HG03460 (cell line): ENCODE measurements at regions not wholly inside any gene's neighbourhood (a gene's known extent, or its start where the extent isn't known, plus 50 kb on each side); places are given as distances from the start of the nearest gene placed in this dataset.

Source experiments
- ATAC-seq: cut with Tn5 transposase; IDR thresholded peaks from one replicate; pipeline ENCODE4 v1.9.1; 2021; ENCODE audit not compliant: unreplicated experiment

DNA sequence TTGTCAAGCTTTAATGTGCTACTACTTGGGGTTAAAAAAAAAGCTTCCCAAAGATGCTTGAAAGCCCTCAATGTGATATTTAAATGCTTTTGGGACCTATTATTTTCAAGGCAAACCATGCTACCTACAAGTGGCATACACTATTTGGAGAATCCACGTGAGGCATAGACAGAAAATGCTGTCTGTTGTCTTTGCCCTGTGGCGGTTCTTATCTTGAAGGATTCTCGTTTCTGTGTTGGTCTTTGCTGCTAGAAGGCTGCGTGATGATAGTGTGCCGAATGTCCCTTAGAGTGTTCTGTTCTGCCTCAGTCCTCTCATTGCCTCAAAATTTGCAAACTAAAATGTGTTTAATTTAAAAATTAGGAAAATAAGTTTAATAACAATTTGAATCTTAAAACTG is 356.2 kb upstream of the RARB start:
- ATAC-seq: no peak

DNA sequence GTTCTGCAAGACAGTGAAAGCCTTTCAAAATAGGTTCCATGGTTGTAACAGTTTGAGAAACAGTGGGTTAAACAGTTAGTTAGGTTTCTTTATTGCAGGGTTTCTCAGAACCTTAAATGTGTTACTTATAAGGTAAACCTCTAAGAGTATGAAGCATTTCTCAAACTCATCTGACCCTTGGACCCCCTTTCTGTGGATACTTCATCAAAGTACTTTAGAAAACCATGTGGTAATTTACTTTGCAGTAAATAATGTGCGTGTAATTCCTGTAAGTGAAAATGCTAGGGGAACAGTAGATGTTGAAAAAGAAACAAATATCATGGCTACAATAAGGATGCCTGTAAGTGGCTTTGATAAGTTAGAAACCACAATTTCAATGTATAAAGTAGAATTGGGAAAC is 354.6 kb upstream of the RARB start:
- ATAC-seq: no peak

DNA sequence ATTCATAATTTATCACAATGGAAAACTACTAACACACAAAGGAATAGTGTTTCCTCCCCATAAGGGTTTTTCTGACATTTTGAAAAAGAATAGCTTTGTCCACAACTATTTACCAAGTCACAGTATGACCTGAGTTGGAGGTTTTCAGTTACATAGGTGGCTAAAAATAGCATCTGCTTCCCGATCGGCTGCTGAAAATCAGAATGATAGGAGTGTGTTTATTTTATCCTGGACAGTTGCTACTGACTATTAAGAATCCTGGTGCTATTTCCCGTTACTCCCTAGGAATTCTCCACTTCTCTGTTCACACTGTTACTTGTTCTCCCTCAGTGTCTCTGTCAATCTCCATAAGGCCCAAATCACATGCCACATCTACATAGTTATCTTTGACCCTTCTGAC is 353.9 kb upstream of the RARB start:
- ATAC-seq: no peak

DNA sequence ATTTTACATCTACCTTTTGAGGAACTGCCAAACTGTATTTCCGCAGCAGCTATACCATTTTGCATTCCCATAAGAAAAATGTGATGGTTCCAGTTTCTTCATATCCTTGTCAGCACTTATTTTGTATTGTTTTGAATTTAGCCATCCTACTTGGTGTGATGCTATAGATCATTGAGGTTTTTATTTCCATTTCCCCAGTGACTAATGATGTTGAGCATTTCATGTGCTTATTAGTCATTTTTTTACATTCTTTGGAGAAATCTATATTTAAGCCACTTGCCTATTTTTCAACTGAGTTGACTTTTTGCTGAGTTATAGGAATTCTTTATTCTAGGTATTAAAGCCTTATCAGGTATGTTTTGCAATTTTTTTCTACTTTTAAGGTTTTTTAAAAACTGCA is 347.6 kb upstream of the RARB start:
- ATAC-seq: no peak

DNA sequence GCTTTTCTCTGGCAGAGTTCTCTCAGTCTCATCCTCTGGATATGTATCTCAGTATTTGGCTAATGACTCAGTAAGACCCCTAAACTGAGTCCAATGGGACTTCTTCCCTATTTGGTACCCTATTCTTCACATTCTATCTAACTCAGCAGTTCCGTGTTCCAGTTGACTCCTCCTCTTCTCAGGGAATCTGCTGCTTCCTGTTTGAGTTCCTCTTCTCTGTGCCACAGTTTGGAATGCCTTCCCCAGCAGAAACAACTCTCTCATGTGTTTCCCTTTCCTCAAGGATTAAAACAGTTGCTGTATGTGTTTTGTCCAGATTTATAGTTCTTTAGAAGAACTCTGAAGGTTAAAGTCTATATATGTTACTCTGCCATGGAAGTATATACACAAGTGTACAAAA is 344.0 kb upstream of the RARB start:
- ATAC-seq: no peak

DNA sequence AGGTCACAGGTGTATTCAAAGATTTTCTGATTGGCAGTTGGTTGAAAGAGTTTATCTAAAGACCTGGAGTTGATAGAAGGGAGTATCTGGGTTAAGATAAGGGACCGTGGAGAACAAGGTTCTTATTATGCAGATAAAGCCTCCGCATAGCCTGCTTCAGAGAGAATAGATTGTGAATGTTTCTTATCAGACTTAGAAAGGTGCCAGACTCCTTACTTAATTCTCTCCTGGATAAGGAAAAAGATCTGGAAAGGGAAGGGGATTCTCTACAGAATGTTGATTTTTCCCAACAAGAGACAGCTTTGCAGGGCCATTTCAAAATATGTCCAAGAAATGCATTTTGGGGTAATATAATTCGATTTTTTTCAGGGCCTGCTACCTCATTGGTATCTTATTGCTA is 341.3 kb upstream of the RARB start:
- no peak for ATAC-seq

DNA sequence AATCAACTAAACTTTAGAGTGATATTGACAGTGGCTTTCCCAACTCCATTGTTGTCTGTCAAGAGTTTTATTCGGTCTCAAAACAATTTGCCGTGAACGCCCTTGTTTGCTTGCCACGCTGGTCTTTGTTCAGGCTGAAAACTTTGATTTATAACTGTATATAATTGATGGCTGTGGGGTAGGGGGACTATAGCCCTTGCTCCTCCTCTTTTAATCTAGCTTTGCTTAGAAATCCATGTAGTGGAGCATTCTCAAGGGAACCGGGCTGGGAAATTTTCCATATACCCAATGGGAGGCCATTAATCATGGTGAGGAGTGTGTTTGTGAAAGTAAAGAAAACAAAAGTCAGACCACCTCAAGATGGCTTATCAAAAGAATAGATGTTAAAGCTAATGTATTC is 339.8 kb upstream of the RARB start:
- no peak for ATAC-seq

DNA sequence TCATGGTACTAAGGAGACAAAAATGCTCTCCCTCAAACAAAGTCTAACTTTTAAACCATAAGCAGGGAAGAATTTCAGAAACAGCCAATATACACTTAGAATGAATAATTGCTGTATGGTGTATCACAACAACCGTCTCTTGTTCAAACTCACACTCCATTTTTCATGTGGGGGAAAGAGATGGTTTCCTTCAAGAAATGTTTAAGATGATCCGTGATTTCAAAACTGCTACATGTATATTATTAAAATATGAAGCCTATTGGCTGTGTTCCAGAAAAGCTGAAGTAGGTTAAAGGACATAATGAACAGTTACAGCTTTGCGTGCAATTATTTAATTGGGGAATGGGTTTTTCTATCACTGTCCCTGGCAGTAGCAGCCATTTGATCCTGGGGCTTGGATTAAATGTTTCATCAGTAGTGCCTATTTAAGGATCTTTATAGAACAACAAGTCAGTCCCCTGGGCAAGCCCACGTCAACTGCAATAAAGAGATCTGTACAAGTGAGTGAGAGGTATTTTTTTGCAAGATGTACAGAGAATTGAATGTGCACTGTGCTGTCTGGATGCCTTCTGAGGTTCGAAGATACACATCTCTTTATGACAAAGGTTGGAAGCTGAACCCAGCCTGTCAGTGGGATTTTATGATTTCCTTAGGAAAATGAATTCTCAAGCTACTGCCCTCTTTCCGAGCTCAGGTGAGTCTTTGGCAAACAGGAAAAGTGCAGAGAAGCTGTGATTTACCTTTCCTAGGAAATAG is 337.2 kb upstream of the RARB start:
- ATAC-seq: no peak

DNA sequence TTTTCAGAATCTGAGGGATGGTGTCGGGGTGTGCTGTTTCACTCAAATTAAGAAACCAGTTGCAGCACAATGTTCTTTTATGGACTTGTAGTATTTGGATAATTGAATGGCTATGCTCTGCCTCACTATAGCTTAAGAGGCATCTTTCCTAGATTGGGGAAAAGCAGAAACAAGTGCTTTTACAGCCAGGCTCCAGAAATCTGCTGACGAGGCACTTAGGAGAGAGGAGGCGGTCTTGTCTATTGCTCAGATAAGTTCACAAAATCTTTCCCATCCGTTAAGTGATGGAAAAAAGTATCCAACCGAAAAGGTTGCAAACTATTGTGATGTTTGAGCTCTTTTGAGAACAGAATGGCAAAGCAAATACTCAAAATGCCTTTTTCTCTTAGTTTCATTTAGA is 336.1 kb upstream of the RARB start:
- ATAC-seq: no peak

DNA sequence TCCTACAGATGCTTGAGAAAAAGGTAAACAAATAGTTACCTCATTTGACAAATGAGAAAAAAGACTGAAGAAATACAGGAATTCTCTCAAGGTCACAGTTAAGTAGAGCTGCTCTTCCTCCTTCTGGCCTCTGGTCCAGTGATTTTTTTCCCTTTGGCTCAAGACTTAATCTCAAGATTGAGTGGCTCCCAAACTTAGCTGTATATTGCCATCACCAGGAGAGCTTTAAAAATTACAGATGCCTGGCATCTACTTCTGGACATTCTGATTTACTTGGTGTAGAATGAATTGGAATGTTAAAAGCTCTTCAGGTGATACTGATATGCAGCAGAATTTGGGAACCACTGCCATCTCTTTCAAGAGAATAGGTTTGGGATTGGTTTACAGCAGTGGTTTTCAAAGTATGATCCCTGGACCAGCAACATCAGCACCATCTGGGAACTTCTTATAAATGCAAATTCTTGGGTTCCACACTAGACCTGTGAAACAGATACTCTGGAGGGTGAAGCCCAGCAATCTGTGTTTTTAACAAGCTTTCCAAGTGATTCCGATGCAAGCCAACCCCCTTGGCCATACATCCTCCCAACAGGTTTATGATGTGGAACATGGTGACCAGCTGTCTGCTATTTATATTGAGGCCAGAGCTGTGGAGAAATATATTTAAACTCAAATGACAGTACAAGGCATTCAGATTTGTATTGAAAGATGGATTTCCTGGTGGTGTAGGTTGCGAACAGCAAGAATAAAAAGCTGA is 333.0 kb upstream of the RARB start:
- no peak for ATAC-seq

DNA sequence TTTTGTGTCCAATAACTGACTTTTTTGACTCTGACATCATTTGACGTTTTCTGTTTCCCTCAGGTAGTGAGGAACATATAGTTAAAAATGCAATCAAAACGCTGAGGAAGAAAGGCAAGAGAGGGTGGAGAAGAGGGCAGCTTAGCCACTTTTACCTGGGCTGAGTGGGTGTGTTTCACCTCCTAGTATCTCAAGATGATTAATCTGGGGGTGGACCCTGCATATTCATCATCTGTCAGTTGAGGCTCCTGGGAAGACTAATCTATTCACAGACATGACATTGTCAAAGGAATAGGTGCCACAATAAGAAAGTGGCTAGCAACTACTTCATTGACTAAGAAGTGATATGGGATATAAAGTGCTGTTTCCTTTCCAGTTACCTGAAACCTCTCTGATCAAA is 331.5 kb upstream of the RARB start:
- ATAC-seq: no peak

DNA sequence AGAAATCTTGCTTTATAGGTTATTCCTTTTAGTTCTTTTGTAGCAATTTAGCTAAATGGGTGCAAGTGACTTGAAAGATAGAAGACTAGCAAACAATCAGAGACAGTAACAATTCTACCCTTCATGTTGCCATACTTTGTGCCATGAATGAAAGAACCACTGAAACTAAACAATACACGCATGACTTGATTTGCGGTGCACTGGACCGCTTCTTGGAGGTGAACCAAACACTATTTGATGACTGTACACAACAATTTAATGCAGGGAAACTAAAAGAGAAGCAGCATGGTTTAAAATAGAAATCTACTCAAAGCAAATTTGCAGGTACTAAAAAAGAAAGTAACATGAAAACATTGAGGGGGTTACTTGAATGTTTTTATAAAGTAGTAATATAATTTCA is 331.0 kb upstream of the RARB start:
- ATAC-seq: no peak

DNA sequence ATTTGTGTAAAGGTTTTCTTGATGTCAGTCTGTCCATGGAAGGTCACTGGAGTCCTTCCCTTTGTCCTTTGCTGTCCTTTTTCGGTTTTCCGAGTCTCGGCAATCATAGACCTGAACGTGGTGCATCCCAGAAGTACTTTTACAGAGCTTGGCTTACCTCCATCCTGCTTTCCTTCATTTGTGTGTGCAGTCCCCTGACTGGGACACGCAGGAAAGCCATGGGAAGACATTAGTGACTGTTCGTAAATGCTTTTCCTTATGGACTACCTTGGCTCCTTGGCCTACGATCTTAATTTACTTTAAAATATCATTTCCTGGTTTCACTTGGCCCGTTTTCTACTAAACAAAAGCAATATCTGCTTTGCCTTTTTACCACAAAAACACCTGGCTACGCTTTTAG is 328.4 kb upstream of the RARB start:
- ATAC-seq: no peak

DNA sequence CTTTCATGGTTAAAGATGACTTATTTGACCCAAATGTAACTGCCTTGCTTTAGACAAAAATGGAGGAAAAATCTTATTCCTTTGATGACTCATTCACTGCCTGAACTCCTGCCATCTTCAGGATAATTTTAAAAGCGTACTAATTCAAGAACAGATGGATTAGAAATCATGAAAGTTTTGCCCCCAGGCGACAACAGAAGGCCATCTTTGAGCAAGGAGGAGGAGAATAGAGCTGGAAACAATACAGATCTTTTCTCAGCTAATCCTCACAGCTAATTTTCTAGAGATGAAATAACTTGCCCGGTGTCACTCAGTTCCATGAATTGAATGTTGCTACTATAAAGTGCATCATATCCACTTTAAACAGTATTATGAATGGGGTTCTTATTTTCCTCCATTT is 324.7 kb upstream of the RARB start:
- ATAC-seq: no peak

DNA sequence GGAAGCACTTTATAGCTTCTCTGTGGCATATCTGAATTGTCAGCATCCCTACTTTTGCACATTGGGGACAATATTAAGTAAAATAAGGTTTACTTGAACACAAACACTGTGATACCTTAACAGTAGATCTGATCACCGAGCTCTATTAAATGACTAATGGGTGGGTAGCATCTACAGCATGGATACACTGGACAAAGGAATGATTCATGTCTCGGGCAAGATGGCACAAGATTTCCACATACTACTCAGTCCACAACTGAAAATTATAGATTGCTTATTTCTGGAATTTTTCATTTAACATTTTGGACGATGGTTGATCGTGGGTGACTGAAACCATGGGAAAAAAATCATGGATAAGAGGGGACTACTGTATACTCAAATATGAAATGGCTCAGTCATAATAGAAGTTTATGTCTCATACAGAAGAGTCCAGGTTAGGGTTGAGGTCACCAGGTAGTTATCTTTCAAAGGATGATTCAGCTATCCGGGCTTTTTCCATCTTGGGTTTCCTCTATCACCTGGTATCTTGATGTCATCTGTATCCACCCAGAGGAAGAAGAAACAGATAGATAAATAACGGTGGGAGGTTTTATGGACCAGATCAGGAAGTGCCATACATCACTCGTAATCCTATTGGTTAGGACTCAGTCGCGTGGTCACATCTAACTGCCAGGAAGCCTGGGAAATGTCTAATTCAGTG is 320.0 kb upstream of the RARB start:
- no peak for ATAC-seq

DNA sequence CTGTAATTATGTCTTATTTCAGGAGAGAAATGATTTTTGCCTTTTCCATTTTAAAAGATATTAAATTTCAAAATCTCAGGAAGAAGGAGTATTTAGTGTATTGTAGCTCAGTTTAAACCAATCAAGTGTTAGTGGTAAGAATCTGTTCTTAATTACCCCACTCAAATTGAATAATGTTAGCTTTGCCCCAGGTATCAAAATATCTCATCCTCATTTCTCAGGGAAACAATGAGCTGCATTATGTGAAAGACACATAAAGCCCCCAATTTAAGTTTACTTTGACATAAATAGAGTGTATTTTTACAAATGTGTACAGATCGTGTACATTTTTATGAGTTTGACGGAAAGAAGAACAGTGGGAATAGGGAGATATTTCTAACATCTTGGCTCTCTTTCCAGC is 317.4 kb upstream of the RARB start:
- ATAC-seq: no peak

DNA sequence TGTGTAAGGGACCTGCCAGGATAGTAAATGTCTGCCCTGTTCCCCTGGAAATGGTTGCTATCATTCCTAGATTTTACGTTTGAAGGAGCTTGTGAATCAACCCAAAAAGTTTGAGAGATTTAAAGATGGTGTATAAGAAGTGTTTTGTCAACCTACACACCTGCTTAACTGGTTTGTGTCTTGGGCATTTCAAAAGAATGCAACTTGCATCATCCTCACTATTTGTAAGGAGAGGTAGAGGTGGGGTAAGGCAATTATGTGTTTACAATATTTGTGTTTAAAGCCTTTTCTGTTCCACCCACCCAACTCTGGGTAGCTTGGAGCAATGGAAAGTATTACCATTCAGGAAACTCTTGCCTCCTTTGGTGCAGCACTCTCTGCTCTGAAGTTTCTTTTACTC is 314.2 kb upstream of the RARB start:
- no peak for ATAC-seq

DNA sequence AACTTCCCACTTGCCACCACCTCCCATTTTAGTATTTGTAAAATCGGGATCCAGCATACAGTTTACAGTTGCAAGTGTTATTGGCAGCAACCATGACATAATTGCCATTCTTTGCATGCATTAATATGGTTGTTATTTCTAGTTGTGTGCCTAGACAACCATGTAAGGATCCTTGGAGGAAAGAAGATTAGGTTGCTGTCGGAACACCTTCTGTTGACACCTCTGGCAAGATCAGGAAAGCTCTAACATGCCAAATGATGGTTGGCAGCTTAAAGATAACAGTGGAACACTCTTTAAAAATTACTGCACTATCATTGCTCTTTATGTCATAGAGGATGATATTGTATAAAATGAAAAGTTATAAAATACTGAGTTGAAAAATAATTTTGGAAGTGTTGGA is 313.5 kb upstream of the RARB start:
- no peak for ATAC-seq

DNA sequence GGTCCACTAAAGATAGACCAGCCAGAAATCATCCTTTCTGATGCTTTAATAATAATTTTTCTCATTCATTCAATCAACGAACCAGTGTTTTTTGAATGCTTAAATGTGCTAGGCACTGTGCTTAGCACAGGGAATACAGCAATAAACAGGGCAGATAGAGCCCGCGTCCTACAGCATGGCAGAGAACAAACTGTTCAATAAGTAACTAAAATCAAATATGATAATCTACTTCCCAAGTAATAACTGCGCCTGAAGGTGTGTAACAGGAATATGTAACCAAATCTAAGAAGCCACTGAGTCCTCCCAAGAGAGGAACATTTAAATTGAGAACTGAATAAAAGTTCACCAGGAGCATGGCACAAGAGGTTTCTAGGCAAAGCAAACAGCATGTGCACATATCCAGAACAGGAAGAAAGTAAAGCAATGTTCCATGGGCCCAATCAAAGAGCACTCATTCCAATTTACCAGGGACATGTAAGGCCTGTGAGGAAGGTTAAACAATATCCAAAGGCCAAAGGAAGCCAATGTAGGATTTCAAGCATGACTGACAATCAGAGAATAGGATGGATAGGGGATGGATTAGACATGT is 311.0 kb upstream of the RARB start:
- ATAC-seq: no peak

DNA sequence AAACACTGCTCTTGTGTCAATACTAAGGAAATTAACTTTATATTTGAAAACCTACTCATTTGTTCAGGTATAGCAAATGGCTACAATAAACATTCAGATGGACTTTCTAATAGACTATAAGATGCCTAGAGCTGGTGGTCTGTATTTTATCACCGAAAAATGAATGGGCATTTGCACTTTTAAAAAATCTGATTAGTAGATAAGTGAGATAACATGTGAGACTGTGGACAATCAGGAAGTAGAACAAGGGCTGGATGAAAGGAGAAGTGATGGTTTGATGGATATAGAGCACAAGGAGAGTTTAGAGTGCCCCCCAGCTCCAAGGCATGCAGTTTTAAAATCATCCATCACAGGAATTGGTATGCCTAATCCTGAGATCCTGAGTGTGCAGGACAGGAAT is 308.4 kb upstream of the RARB start:
- no peak for ATAC-seq

DNA sequence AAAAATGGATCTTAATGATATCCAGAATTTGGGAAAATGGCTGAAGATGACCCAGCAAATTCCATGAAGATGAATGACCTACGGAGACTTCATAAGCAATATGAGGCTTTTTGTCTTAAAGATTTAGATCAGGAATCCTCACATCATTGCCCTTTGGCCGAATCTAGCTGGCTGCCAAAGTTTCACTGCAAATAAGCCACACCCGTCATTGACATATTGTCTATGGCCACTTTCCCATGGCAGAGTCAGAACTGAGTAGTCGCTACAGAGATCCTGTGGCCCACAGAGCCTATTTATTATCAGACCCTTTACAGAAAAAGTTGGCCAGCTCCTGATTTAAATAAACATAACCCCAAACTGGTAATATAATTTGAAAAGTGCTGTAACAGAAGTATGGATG is 307.4 kb upstream of the RARB start:
- ATAC-seq: no peak

DNA sequence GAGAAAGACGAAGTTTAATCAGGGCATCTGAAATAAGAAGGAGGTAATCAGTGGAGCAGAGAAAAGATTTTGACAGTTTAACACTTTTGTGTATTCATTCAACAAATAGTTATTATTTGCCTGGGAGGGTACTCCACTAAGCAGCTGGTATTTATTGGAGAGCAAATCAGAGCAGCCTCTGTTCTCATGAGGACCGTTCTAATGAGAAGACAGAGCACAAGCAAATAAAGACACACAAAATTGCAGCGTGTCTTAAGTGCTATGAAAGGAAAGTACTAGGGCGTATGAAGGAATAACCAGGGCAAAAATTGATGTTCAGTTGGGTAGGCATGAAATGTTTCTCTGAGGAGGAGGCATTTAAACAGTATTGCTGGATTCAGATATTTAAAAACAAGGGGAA is 302.9 kb upstream of the RARB start:
- ATAC-seq: no peak
